Sigmoid colon (tissue), 6 donors: ENCODE measurements at regions not wholly inside any gene's neighbourhood (a gene's known extent, or its start where the extent isn't known, plus 50 kb on each side); places are given as distances from the start of the nearest gene placed in this dataset.

Experiments used
- DNase-seq: peaks from one replicate; pipeline ENCODE4 v3.0.0-alpha.2; 2019
- H3K27ac ChIP-seq, 4 donors: fragments of 200-600 bp; sonication (generic); one replicate each; pipeline ENCODE4 v1.5.1; 2016 to 2019; ENCODE audit warnings: mild to moderate bottlenecking in 1 of 4
- H3K27me3 ChIP-seq, 3 donors: fragments of 200-600 bp; sonication (generic); one replicate each; pipeline ENCODE4 v1.5.1; 2019; ENCODE audit warnings: mild to moderate bottlenecking in 1 of 3
- H3K36me3 ChIP-seq, 4 donors: fragments of 200-600 bp; sonication (generic); one replicate each; pipeline ENCODE4 v1.5.1; 2016 to 2019
- H3K4me1 ChIP-seq, 4 donors: fragments of 200-600 bp; sonication (generic); one replicate each; pipeline ENCODE4 v1.5.1; 2017 to 2019
- H3K4me3 ChIP-seq, 4 donors: fragments of 200-600 bp; sonication (generic); one replicate each; pipeline ENCODE4 v1.5.1; 2017 to 2019; ENCODE audit warnings: mild to moderate bottlenecking in 2 of 4, moderate library complexity in 1 of 4
- H3K9me3 ChIP-seq, 4 donors: fragments of 200-600 bp in 3 of 4; sonication (generic) in 3 of 4; one replicate each; pipeline versions ENCODE4 v1.5.1 to v1.6.1; 2013 to 2019
- CTCF ChIP-seq, 4 experiments: fragments of 450-650 bp in 3 of 4; fragments of 200-600 bp in 1 of 4; IDR thresholded peaks; one replicate each; pipeline ENCODE4 v1.5.1; 2016 to 2019; ENCODE audit warnings: antibody characterized with exemption in 4 of 4, mild to moderate bottlenecking in 3 of 4, moderate library complexity in 2 of 4
- EP300 ChIP-seq, 4 donors: sonication (generic); formaldehyde crosslinking; IDR thresholded peaks; one replicate each; pipeline ENCODE4 v1.6.1; 2017; ENCODE audit warnings: antibody characterized with exemption in 4 of 4
- POLR2A ChIP-seq, 2 donors: fragments of 450-650 bp; IDR thresholded peaks; one replicate each; pipeline ENCODE4 v1.6.1; 2016; ENCODE audit warnings: antibody characterized with exemption in 2 of 2, mild to moderate bottlenecking in 2 of 2, moderate library complexity in 2 of 2
- POLR2AphosphoS5 ChIP-seq, 4 donors: sonication (generic); formaldehyde crosslinking; IDR thresholded peaks; one replicate each; pipeline ENCODE4 v1.6.1; 2017; ENCODE audit warnings: antibody characterized with exemption in 4 of 4
- WGBS, 2 donors: extraction: QIAGEN DNeasy Blood & Tissue Kit; methylation state at CpG; one replicate each; pipeline ENCODE4 v1.1.7; 2013; 5-methylcytosine and 5-hydroxymethylcytosine counted together
- intact Hi-C: fragments of 100-400 bp; cut with DNase I; formaldehyde crosslinking; loops from one replicate; pipeline ENCODE4 v1.15.1; 2023
- donor health status: healthy with polysubstance abuse.
- donor health status: healthy.

GRCh38 chr11:44469412-44469811 is 96.1 kb upstream of the CD82 start:
- intact Hi-C loops, result no loop called here
- Histone ChIP-seq H3K27ac (no peak overlapping the region), H3K27me3 (peaks cover 0 to 26% (median 0%) of the 10 kb centered on the region in 3 donors), H3K36me3 (no peaks in the 10 kb centered on the region), H3K4me1 (peaks cover 0 to 12% (median 7%) of the 10 kb centered on the region in 4 donors), H3K4me3 (no peak overlapping the region), H3K9me3 (peaks cover 0 to 3% (median 0%) of the 10 kb centered on the region in 4 donors)
- 28 to 69% methylated on average over 6 of the region's 6 CpGs for WGBS, 2 donors
- TF ChIP-seq EP300 (IDR thresholded peaks at IDR 0.05), result no peak
- TF ChIP-seq POLR2A (IDR thresholded peaks at IDR 0.05), result no peak
- TF ChIP-seq CTCF (IDR thresholded peaks at IDR 0.05), result no peak
- TF ChIP-seq POLR2AphosphoS5 (IDR thresholded peaks at IDR 0.05), result no peak
- no peak for DNase-seq

GRCh38 chr11:44470854-44471253 is 94.6 kb upstream of the CD82 start:
- Histone ChIP-seq H3K36me3 (no peaks in the 10 kb centered on the region), H3K27me3 (peaks cover 0 to 26% (median 0%) of the 10 kb centered on the region in 3 donors), H3K9me3 (no peaks in the 10 kb centered on the region), H3K4me1 (peaks cover 0 to 12% (median 7%) of the 10 kb centered on the region in 4 donors), H3K4me3 (no peak overlapping the region), H3K27ac (no peak overlapping the region)
- TF ChIP-seq EP300 (IDR thresholded peaks at IDR 0.05) (no peak), POLR2A (IDR thresholded peaks at IDR 0.05) (no peak), POLR2AphosphoS5 (IDR thresholded peaks at IDR 0.05) (no peak), CTCF (IDR thresholded peaks at IDR 0.05) (no peak)
- 45 to 68% methylated on average over 7 of the region's 7 CpGs for WGBS, 2 donors
- DNase-seq, result no peak
- intact Hi-C loops, result no loop called here

- Histone ChIP-seq H3K36me3 (no peaks in the 10 kb centered on the region), H3K4me1 (peaks cover 0 to 9% (median 6%) of the 10 kb centered on the region in 4 donors), H3K27me3 (peaks cover 0 to 21% (median 0%) of the 10 kb centered on the region in 3 donors), H3K4me3 (no peak overlapping the region), H3K27ac (no peak overlapping the region), H3K9me3 (no peaks in the 10 kb centered on the region)
- TF ChIP-seq CTCF (IDR thresholded peaks at IDR 0.05) (no peak), POLR2AphosphoS5 (IDR thresholded peaks at IDR 0.05) (no peak), POLR2A (IDR thresholded peaks at IDR 0.05) (no peak), EP300 (IDR thresholded peaks at IDR 0.05) (no peak)
- 62 to 84% methylated on average over 3 of the region's 3 CpGs for WGBS, 2 donors
- intact Hi-C loops, result no loop called here
- no peak for DNase-seq
Measured at GRCh38 chr11:44471603-44472002, 93.9 kb upstream of the CD82 start.

GRCh38 chr11:44472916-44473315 is 92.5 kb upstream of the CD82 start:
- no peak for TF ChIP-seq EP300 (IDR thresholded peaks at IDR 0.05)
- TF ChIP-seq POLR2A (IDR thresholded peaks at IDR 0.05), result no peak
- TF ChIP-seq CTCF (IDR thresholded peaks at IDR 0.05), result no peak
- no peak for TF ChIP-seq POLR2AphosphoS5 (IDR thresholded peaks at IDR 0.05)
- intact Hi-C loops, result no loop called here
- Histone ChIP-seq H3K4me1 (no peaks in the 10 kb centered on the region), H3K4me3 (no peak overlapping the region), H3K36me3 (no peaks in the 10 kb centered on the region), H3K9me3 (no peaks in the 10 kb centered on the region), H3K27me3 (peaks cover 0 to 15% (median 0%) of the 10 kb centered on the region in 3 donors), H3K27ac (no peak overlapping the region)
- WGBS, 2 donors, result 71% methylated on average over 4 of the region's 4 CpGs
- DNase-seq, result no peak

- 89 to 92% methylated on average over 5 of the region's 5 CpGs for WGBS, 2 donors
Measured at GRCh38 chr11:44474702-44475101, 90.8 kb upstream of the CD82 start.

More at GRCh38 chr11:44474702-44475101, 90.8 kb upstream of the CD82 start:
- no peak overlapping the region for H3K4me3 ChIP-seq
- peaks cover 0 to under 1% (median 0%) of the 10 kb centered on the region in 3 donors for H3K27me3 ChIP-seq
- no peaks in the 10 kb centered on the region for H3K9me3 ChIP-seq
- no peak for TF ChIP-seq CTCF (IDR thresholded peaks at IDR 0.05)
- no peak for TF ChIP-seq POLR2A (IDR thresholded peaks at IDR 0.05)
- no peak for TF ChIP-seq EP300 (IDR thresholded peaks at IDR 0.05)
- TF ChIP-seq POLR2AphosphoS5 (IDR thresholded peaks at IDR 0.05), result no peak
- H3K4me1 ChIP-seq, result no peaks in the 10 kb centered on the region
- H3K27ac ChIP-seq, result no peak overlapping the region
- no peaks in the 10 kb centered on the region for H3K36me3 ChIP-seq
- intact Hi-C loops, result no loop called here
- no peak for DNase-seq
